ENCODE measurements at regions not wholly inside any gene's neighbourhood (a gene's known extent, or its start where the extent isn't known, plus 50 kb on each side); places are given as distances from the start of the nearest gene placed in this dataset.

- TF ChIP-seq CTCF (conservative IDR thresholded peaks at IDR 0.05), result no peak
- Mint-ChIP-seq H3K9me3 (no peaks in the 10 kb centered on the region), H3K4me3 (no peak overlapping the region), H3K4me1 (ENCODE audit: unreplicated experiment) (peaks cover 9% of the 10 kb centered on the region), H3K27me3 (peaks cover 60% of the 10 kb centered on the region), H3K36me3 (no peaks in the 10 kb centered on the region), H3K27ac (no peak overlapping the region)
- no peak for DNase-seq (ENCODE audit: extremely low spot score, unreplicated experiment)
These were observed 399.3 kb upstream of the PRKCQ start for GRCh38 chr10:6979371-6979770.

- no peak for DNase-seq (ENCODE audit: extremely low spot score, unreplicated experiment)
- Mint-ChIP-seq H3K27ac (no peak overlapping the region), H3K4me1 (ENCODE audit: unreplicated experiment) (peaks cover 9% of the 10 kb centered on the region), H3K36me3 (no peaks in the 10 kb centered on the region), H3K9me3 (no peaks in the 10 kb centered on the region), H3K4me3 (no peak overlapping the region), H3K27me3 (peaks cover 66% of the 10 kb centered on the region)
- TF ChIP-seq CTCF (conservative IDR thresholded peaks at IDR 0.05), result no peak
These were observed 398.1 kb upstream of the PRKCQ start for GRCh38 chr10:6978187-6978627.

GRCh38 chr10:6977398-6978186 is 397.5 kb upstream of the PRKCQ start:
- Mint-ChIP-seq H3K27ac (no peak overlapping the region), H3K4me1 (ENCODE audit: unreplicated experiment) (peaks cover 9% of the 10 kb centered on the region), H3K36me3 (no peaks in the 10 kb centered on the region), H3K27me3 (peaks cover 67% of the 10 kb centered on the region), H3K4me3 (no peak overlapping the region), H3K9me3 (no peaks in the 10 kb centered on the region)
- no peak for TF ChIP-seq CTCF (conservative IDR thresholded peaks at IDR 0.05)
- DNase-seq (ENCODE audit: extremely low spot score, unreplicated experiment), result no peak

- Mint-ChIP-seq H3K36me3 (no peaks in the 10 kb centered on the region), H3K9me3 (no peaks in the 10 kb centered on the region), H3K4me1 (ENCODE audit: unreplicated experiment) (no peaks in the 10 kb centered on the region), H3K27me3 (peaks cover 76% of the 10 kb centered on the region), H3K4me3 (no peak overlapping the region), H3K27ac (no peak overlapping the region)
- TF ChIP-seq CTCF (conservative IDR thresholded peaks at IDR 0.05), result no peak
- no peak for DNase-seq (ENCODE audit: extremely low spot score, unreplicated experiment)
These were observed 393.8 kb upstream of the PRKCQ start for GRCh38 chr10:6973899-6974298.

GRCh38 chr10:6972226-6972625 is 392.1 kb upstream of the PRKCQ start:
- Mint-ChIP-seq H3K27me3 (peaks cover 65% of the 10 kb centered on the region), H3K9me3 (no peaks in the 10 kb centered on the region), H3K27ac (no peak overlapping the region), H3K36me3 (no peaks in the 10 kb centered on the region), H3K4me1 (ENCODE audit: unreplicated experiment) (no peaks in the 10 kb centered on the region), H3K4me3 (no peak overlapping the region)
- no peak for DNase-seq (ENCODE audit: extremely low spot score, unreplicated experiment)
- TF ChIP-seq CTCF (conservative IDR thresholded peaks at IDR 0.05), result no peak

Measured in type B pancreatic cell (in vitro differentiated cells).